ENCODE measurements at regions not wholly inside any gene's neighbourhood (a gene's known extent, or its start where the extent isn't known, plus 50 kb on each side); places are given as distances from the start of the nearest gene placed in this dataset.

DNA sequence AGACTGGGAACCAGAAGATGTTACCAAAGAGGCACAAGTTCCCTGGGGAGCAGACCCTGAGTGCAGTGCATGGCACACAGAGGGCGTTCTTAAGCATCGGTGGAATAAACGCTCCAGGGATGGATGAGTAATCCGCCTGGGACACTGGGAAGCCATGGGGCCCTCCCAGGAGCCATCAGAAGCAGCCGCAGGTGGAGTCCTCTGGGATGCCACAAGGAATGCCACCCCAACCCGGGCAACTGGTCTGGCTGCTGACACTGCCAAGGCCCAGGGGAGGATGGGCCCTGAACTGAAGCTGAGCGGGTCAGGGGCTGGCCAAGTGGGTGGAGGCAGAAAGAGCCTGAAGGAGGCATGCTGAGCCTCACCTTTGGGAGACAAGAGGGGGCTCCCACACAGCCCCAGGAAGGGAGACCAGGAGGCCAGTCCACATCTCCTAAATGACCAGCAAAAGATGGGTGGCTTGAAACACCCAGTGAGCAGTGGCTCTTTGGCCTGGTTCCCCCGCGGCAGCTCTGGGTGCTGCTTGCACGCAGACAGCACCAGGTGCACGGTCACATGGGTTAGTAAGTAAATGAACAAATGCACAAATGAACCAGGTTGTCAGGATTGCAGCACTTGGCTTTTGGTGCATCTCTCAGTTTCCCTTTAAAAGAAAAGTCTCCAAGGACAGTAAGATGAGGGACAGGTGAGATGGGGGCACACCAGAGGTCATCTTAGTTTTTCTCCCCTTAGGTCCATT is 141.3 kb upstream of the ZMIZ1 start:
- TF ChIP-seq, protein P1, sequence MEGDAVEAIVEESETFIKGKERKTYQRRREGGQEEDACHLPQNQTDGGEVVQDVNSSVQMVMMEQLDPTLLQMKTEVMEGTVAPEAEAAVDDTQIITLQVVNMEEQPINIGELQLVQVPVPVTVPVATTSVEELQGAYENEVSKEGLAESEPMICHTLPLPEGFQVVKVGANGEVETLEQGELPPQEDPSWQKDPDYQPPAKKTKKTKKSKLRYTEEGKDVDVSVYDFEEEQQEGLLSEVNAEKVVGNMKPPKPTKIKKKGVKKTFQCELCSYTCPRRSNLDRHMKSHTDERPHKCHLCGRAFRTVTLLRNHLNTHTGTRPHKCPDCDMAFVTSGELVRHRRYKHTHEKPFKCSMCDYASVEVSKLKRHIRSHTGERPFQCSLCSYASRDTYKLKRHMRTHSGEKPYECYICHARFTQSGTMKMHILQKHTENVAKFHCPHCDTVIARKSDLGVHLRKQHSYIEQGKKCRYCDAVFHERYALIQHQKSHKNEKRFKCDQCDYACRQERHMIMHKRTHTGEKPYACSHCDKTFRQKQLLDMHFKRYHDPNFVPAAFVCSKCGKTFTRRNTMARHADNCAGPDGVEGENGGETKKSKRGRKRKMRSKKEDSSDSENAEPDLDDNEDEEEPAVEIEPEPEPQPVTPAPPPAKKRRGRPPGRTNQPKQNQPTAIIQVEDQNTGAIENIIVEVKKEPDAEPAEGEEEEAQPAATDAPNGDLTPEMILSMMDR (conservative IDR thresholded peaks at IDR 0.05; ENCODE audit: low read depth, low read length): peak; percentile 94
- TF ChIP-seq EZH2 (IDR thresholded peaks at IDR 0.05; ENCODE audit: low read length, unreplicated experiment): no peak

Data from PC-3 (cell line).